Endometrium (tissue), 2 donors: ENCODE measurements at regions not wholly inside any gene's neighbourhood (a gene's known extent, or its start where the extent isn't known, plus 50 kb on each side); places are given as distances from the start of the nearest gene placed in this dataset.
"Not testable (repeated sequence)": the region's sequence is repeated elsewhere in the genome, so short reads cannot be mapped to it uniquely, and the experiment has no call there.

ENCODE experiments used
- FAIRE-seq: peaks from 2 replicates; lab custom pipeline; 2012; peaks lifted over from hg19 to GRCh38; lab: Jason Lieb, UNC
- donor health status: control.
- donor health status: control.

- FAIRE-seq: no peak
Observed at GRCh38 chr5:25568989-25569625, 924.3 kb upstream of the CDH10 start.

DNA sequence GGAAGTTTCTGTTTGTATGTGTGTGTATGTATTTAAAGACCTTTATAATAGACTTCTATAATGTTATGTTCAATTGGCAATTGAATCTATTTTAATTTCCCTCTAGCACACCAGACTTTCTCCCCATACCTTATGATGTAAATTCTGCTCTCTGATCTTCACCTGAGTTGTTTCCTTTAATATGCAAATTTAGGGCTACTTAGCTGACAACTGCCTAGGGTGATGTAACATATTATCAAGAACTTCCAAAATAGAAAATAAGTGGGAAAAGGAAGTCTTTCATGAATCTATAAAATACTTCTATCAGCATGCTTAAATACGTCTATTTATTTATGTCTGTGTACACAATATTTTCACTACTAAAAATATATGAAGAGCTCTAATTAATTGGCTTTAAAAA is 923.5 kb upstream of the CDH10 start:
- no peak for FAIRE-seq

GRCh38 chr5:25567881-25568280 is 923.1 kb upstream of the CDH10 start:
- no peak for FAIRE-seq

GRCh38 chr5:25562656-25563055 is 917.9 kb upstream of the CDH10 start:
- FAIRE-seq: no peak

GRCh38 chr5:25554077-25554476 is 909.3 kb upstream of the CDH10 start:
- no peak for FAIRE-seq

- FAIRE-seq: no peak
Observed at GRCh38 chr5:25552871-25553481, 908.2 kb upstream of the CDH10 start.

DNA sequence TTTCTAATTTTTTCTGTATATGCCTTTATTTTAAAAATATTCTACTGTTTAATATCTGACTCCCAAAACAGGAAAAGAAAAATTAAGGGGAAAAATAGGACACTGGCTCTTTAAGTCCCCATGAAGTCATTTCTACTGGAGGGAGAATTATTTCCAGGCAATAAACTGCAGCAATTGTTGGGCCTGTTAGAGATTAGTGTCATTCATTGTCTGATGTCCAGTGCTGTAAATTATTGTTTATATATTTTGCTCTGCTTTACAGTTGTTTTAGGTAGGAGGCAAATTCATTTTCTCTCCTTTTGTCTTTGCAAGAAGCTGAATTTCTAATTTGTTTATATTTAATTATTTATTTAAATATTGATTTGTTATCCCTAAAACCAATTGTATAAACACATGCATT is 906.0 kb upstream of the CDH10 start:
- FAIRE-seq: no peak

DNA sequence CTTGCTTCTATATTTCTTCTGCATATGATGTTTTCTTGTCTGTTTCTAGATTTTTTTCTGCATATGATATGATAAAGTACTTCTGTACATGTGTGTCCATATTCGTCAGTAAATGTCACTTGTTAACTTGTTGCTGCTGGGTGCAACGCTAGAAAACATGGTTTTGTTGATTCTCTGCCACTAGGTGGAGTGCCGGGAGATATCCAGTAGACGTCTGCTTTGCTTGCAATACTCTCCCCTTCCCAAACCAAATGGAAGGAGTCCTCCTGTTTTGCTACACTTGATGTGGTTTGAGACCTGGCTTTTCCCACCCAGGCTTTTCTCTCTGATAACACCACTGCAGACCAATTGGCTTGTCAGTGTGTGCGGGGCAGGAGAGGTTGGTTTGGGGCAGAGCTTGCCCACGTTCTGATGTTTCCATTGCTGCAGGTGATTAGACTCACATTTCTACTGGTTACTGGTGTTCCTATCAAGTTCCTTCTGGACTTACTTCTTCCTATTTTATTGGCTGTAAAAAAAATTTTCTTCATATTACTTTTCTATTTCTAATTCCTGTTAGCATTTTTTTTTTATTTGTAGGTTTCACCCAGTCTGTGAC is 900.0 kb upstream of the CDH10 start:
- no peak for FAIRE-seq

DNA sequence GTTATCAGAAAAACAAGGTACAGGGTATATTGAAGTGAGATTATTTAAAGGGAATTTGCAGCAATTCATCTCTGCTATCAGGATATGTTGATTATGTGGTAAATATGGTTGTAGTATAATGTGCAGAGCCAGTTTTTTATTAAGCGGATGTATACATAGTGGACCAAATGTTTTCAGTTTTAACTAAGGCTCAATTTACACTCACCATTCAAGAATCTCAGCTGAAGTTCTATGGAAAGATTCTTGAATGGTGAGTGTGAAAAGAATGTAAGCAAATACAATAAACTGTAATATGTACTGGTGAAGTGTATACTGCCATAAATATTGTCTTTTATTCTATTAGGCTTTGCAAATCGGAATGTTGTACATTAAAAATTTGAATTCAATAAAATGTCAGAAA is 895.9 kb upstream of the CDH10 start:
- FAIRE-seq: no peak

DNA sequence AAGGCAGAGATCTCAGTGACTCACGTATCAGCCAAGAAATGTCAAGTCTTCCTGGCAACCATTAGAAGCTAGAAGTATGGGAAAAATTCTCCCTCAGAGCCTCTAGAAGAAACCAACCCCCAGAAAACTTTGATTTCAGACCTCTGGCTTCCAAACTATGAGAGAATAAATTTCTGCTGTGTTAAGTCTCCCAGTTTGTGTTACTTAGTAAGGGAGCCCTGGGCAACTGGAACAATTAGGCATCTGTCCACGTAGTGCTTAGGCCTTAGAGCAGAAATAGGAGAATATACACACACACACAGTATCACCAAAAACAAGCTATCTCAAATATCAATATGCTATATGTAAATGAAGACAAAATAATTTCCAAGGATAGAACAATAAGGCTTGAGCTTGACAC is 894.8 kb upstream of the CDH10 start:
- FAIRE-seq: no peak

- FAIRE-seq: not testable (repeated sequence)
Observed at GRCh38 chr5:25536461-25536860, 891.7 kb upstream of the CDH10 start.

DNA sequence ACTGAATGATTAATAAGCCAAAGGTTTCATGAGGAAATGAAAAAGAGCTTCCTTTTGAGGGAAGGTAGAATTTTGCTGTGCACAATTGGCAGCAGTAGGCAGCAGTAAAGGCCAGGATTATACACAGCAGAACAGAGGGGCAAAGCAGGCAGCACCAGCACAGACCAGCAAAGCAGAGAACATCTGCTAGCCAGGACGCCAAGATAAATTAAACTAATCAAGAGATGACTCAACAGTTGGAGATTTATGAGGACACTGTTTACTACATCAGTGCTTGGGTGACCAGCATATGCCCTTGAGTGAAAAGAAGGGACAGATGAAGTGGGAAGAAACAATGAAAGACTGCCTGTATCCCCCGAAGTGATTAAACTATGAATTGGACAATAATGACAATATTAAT is 871.4 kb upstream of the CDH10 start:
- FAIRE-seq: no peak

DNA sequence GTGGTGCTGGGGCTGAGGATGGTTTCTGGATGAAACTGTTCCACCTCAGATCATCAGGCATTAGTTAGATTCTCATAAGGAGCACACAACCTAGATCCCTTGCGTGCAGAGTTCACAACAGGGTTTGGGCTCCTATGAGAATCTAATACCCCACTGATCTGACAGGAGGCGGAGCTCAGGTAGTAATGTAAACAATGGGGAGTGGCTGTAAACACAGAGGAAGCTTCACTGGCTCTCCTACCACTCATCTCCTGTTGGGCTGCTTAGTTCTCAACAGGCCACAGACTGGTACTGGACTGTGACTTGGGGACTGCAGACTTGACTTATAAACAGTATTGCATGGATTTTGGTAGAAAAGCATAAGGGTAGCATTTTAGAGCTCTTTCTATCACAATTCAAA is 870.7 kb upstream of the CDH10 start:
- no peak for FAIRE-seq

DNA sequence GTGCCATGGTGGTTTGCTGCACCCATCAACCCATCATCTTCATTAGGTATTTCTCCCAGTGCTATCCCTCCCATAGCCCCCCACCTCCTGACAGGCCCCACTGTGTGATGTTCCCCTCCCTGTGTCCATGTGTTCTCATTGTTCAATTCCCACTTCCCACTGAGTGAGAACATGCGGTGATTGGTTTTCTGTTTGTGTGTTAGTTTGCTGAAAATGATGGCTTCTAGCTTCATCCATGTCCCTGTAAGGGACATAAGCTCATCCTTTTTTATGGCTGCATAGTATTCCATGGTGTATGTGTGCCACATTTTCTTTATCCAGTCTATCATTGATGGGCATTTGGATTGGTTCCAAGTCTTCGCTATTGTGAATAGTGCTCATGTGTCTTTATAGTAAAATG is 865.9 kb upstream of the CDH10 start:
- not testable (repeated sequence) for FAIRE-seq

DNA sequence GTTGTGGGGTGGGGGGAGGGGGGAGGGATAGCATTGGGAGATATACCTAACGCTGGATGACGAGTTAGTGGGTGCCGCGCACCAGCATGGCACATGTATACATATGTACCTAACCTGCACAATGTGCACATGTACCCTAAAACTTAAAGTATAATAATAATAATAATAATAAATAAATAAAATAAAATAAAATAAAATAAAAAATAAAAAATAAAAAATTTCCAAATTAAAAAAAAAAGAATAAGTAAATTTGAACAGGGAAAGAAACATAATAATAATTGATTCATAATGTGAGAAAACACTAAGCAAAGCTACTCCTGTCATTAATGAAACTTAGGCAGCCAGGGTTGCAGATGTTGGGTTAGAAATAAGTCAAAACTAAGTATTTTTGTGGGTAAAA is 863.2 kb upstream of the CDH10 start:
- not testable (repeated sequence) for FAIRE-seq

- no peak for FAIRE-seq
Observed at GRCh38 chr5:25500635-25501034, 855.9 kb upstream of the CDH10 start.

GRCh38 chr5:25489834-25490538 is 845.2 kb upstream of the CDH10 start:
- no peak for FAIRE-seq

DNA sequence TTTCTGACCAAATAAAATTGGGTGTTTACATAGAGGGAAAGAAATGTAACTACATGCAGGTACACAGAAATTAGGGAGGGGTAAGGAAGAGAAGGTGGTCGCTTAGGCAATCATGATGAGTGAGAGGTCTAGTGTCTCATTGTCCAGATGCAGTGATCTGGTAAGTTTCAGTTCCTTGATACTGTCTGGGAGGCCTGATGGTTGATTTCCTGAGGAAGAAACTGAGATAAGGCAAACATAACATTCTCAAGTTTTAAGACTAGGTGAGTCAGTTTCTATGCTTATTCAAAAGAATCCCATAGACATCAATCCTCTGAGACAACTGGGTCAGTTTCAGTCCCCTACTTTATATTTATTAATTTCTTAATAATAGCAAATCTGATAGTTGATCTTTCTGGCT is 843.3 kb upstream of the CDH10 start:
- no peak for FAIRE-seq

- FAIRE-seq: no peak
Observed at GRCh38 chr5:25484391-25484790, 839.6 kb upstream of the CDH10 start.

DNA sequence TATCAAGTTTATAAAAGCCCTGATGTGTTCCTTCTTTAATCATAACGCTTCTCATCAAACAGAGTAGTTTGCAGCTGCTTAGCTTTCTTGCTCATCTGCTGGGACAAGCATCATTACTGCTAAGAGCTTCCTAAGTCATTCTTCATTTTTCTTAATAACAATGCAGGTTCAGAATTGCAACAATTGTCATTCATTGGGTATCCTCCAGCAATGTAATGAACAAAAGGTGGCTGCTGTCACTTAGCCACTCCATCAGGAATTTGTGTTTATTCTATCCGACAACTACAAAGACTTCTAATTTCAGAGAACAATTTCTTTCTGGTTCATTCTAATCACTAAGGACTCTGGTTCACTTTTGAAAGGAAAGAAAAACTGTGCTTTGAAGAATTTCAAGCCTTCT is 836.7 kb upstream of the CDH10 start:
- FAIRE-seq: no peak

GRCh38 chr5:25459082-25459481 is 814.3 kb upstream of the CDH10 start:
- FAIRE-seq: no peak

DNA sequence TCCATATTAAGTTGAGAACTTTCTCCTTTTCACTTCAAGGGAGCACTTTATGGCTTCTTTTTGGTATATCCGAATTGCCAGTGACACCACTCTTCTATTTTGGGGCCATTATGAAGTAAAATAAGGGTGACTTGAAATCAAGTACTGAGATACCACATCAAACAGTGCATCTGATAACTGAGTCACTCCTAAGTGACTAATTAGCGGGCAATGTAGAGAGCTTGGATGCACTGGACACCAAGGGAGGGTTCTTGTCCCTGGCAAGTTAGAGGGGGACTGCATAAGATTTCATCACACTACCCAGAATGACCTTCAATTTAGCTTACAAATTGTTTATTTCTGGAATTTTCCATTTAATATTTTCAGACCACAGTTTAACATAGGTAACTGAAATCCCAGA is 813.9 kb upstream of the CDH10 start:
- FAIRE-seq: no peak

DNA sequence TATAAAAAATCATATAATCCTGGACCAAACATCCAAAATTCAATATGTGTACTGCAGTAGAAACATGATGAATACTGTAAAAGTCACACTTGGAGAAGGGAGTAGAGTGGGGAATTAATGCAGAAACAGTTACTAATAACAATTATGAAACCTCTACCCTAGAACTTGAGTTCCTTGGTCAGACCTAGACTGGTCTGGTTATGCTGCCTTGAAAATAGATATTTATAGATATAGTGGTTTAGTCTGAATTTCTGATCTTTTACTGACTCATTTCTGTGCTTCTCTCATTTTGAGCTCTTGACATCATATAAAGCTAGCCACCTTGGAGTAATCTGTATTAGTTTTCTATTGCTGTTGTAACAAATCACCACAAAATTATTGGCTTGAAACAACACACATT is 808.7 kb upstream of the CDH10 start:
- no peak for FAIRE-seq
